OCI-LY3 (cell line): ENCODE measurements at regions not wholly inside any gene's neighbourhood (a gene's known extent, or its start where the extent isn't known, plus 50 kb on each side); places are given as distances from the start of the nearest gene placed in this dataset.

Source experiments
- EZH2phosphoT487 ChIP-seq: fragments of 200-600 bp; shearing (Covaris generic); IDR thresholded peaks from 2 replicates; pipeline ENCODE4 v1.6.1; 2018; ENCODE audit warnings: antibody characterized with exemption, mixed run types, low read depth
- TF ChIP-seq, protein P1 (sequence below): fragments of 200-600, 300-600 bp; sonication (generic); IDR thresholded peaks from 2 replicates; pipeline ENCODE4 v1.5.1; 2014; ENCODE audit warnings: antibody characterized with exemption, low read length, low read depth

DNA sequence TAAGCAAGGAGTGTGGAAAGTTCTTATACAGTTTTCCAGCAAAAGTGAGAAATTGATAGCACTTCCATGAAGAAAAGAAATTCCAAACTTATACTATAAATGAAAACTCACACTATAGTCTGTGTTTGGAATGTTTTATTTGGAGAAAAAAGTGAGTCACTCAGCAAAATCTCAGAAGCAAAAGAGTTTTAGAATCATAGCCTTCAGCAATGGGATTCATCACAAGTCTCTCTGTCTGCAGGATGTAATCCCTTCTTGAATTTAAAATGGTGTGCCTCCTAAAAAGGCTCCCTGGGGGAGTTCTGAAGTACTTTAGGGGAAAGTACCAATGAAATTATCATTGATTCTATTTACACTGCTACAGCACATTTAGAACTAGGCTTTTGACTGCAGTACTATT, 756.4 kb downstream of the XPNPEP1 start:
- TF ChIP-seq, protein P1, sequence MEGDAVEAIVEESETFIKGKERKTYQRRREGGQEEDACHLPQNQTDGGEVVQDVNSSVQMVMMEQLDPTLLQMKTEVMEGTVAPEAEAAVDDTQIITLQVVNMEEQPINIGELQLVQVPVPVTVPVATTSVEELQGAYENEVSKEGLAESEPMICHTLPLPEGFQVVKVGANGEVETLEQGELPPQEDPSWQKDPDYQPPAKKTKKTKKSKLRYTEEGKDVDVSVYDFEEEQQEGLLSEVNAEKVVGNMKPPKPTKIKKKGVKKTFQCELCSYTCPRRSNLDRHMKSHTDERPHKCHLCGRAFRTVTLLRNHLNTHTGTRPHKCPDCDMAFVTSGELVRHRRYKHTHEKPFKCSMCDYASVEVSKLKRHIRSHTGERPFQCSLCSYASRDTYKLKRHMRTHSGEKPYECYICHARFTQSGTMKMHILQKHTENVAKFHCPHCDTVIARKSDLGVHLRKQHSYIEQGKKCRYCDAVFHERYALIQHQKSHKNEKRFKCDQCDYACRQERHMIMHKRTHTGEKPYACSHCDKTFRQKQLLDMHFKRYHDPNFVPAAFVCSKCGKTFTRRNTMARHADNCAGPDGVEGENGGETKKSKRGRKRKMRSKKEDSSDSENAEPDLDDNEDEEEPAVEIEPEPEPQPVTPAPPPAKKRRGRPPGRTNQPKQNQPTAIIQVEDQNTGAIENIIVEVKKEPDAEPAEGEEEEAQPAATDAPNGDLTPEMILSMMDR: no peak
- TF ChIP-seq EZH2phosphoT487: no peak
